ENCODE measurements at regions not wholly inside any gene's neighbourhood (a gene's known extent, or its start where the extent isn't known, plus 50 kb on each side); places are given as distances from the start of the nearest gene placed in this dataset.

- Histone ChIP-seq H3K79me1 (ENCODE audit: low read depth in 1 of 2, low read length in 2 of 2) (no peaks in the 10 kb centered on the region), H4K91ac (ENCODE audit: insufficient read depth, low read depth, low read length) (no peak overlapping the region), H4K5ac (ENCODE audit: low read depth, low read length) (no peak overlapping the region), H2AFZ (replicated peaks; ENCODE audit: low read length, poor library complexity) (no peak overlapping the region), H3K9me1 (ENCODE audit: insufficient read depth, low read length) (no peaks in the 10 kb centered on the region), H3K36me3 (ENCODE audit: control insufficient read depth, insufficient read depth, low read length) (no peaks in the 10 kb centered on the region), H4K8ac (ENCODE audit: low read depth in 2 of 2, low read length in 2 of 2) (no peak overlapping the region), H3K23ac (ENCODE audit: low read depth, low read length) (no peak overlapping the region), H2BK20ac (ENCODE audit: low read depth, low read length) (no peak overlapping the region), H3K4me2 (ENCODE audit: low read depth, low read length) (no peak overlapping the region), H2AK9ac (replicated peaks; ENCODE audit: low read depth, low read length, poor library complexity) (no peak overlapping the region), H3K4me3 (ENCODE audit: insufficient read depth, low read depth, low read length) (no peak overlapping the region), H3K27me3 (ENCODE audit: control insufficient read depth, insufficient read depth, low read length) (no peaks in the 10 kb centered on the region), H4K20me1 (ENCODE audit: insufficient read depth, low read length) (no peaks in the 10 kb centered on the region), H2BK15ac (ENCODE audit: low read depth, low read length) (no peak overlapping the region), H3K9me3 (ENCODE audit: control insufficient read depth, insufficient read depth, low read length) (no peaks in the 10 kb centered on the region), H2BK5ac (ENCODE audit: low read depth, low read length, poor library complexity, severe bottlenecking) (no peak overlapping the region), H2BK120ac (ENCODE audit: low read depth, low read length) (peak overlapping the region; percentile 27; the same call in 1 of the 2 replicates), H3K18ac (ENCODE audit: low read depth, low read length) (no peak overlapping the region), H3K14ac (replicated peaks; ENCODE audit: low read depth, low read length) (no peak overlapping the region), H3K4me1 (ENCODE audit: control insufficient read depth, insufficient read depth, low read length) (no peaks in the 10 kb centered on the region), H3K9ac (ENCODE audit: low read depth, low read length) (no peak overlapping the region), H3K27ac (ENCODE audit: insufficient read depth, low read length) (no peak overlapping the region), H3K4ac (ENCODE audit: low read depth, low read length) (no peak overlapping the region), H3K56ac (ENCODE audit: extremely low read depth, insufficient read depth, low read length) (no peak overlapping the region), H2AK5ac (ENCODE audit: low read depth, low read length) (no peak overlapping the region)
- CTCF ChIA-PET, result interaction anchor here (0.6 kb wide), 1 partner anchor 30 kb away, joined by 10 read pairs; no protein-coding TSS in a partner anchor
- TF ChIP-seq ELK1 (IDR thresholded peaks at IDR 0.05; ENCODE audit: borderline replicate concordance, low read depth, low read length), result no peak
- BruUV-seq (replicated peaks), result no TSS peak
- no peak for DNase-seq
- 38% methylated on average over 1 of the region's 2 CpGs; no CpG with 5 or more reads in 1 of the 2 experiments for WGBS, 2 experiments (ENCODE audit: extremely low coverage in 2 of 2, insufficient read length in 1 of 2)
- no peak for ATAC-seq (ENCODE audit: low read depth)
- POLR2A ChIA-PET (ENCODE audit: unreplicated experiment), result no interaction called here
- intact Hi-C loops (cut with micrococcal nuclease), result no loop called here
- dilution Hi-C loops (cut with HindIII; ENCODE audit: low sequenced_read_pairs, unreplicated experiment), result no loop called here
- in situ Hi-C loops (cut with MboI; ENCODE audit: low sequenced_read_pairs), result no loop called here
These were observed 1081.9 kb downstream of the SLITRK1 start for GRCh38 chr13:82800391-82800790.

Measured in IMR-90 (cell line).